ENCODE measurements at regions not wholly inside any gene's neighbourhood (a gene's known extent, or its start where the extent isn't known, plus 50 kb on each side); places are given as distances from the start of the nearest gene placed in this dataset.

DNA sequence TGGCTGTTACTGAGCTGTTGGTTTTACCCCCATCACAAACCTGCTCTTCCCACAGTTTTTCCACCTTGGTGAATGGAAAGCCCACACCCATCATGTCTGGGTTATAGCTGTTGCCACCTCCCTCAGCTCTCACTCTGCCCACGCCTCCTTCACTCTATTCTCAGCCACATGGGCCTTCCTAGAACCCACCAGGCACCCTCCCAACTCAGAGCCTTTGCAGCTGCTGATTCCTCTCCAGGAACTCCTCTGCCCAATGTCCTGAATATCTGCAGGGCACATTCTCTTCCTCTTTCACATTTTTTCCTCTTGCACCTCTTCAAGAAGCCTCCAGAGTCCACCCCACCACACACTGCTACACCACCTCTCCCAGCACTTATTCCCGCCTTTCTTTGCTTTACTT lies 177.4 kb downstream of the TBXT start:
- TF ChIP-seq, protein P1, sequence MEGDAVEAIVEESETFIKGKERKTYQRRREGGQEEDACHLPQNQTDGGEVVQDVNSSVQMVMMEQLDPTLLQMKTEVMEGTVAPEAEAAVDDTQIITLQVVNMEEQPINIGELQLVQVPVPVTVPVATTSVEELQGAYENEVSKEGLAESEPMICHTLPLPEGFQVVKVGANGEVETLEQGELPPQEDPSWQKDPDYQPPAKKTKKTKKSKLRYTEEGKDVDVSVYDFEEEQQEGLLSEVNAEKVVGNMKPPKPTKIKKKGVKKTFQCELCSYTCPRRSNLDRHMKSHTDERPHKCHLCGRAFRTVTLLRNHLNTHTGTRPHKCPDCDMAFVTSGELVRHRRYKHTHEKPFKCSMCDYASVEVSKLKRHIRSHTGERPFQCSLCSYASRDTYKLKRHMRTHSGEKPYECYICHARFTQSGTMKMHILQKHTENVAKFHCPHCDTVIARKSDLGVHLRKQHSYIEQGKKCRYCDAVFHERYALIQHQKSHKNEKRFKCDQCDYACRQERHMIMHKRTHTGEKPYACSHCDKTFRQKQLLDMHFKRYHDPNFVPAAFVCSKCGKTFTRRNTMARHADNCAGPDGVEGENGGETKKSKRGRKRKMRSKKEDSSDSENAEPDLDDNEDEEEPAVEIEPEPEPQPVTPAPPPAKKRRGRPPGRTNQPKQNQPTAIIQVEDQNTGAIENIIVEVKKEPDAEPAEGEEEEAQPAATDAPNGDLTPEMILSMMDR (conservative IDR thresholded peaks at IDR 0.05; ENCODE audit: low read depth in 2 of 2) = no peak
- TF ChIP-seq POLR2AphosphoS5 (IDR thresholded peaks at IDR 0.05; ENCODE audit: low read depth) = no peak
- TF ChIP-seq EZH2 (IDR thresholded peaks at IDR 0.05; ENCODE audit: low read depth, unreplicated experiment) = no peak
- no peak for TF ChIP-seq REST (IDR thresholded peaks at IDR 0.05; ENCODE audit: unreplicated experiment)
- TF ChIP-seq EZH2phosphoT487 (IDR thresholded peaks at IDR 0.05; ENCODE audit: unreplicated experiment) = no peak

All from GM23338 (cell line).